Ovary (tissue), 3 donors: ENCODE measurements at regions not wholly inside any gene's neighbourhood (a gene's known extent, or its start where the extent isn't known, plus 50 kb on each side); places are given as distances from the start of the nearest gene placed in this dataset.

ENCODE experiments used
- CTCF ChIP-seq, 3 donors: fragments of 450-650 bp in 2 of 3; fragments of 200-600 bp in 1 of 3; IDR thresholded peaks; one replicate each; pipeline versions ENCODE4 v1.5.1 to v1.8.0; 2016 to 2022; ENCODE audit warnings: antibody characterized with exemption in 3 of 3, mild to moderate bottlenecking in 1 of 3
- EP300 ChIP-seq: sonication (generic); formaldehyde crosslinking; IDR thresholded peaks from one replicate; pipeline ENCODE4 v1.6.1; 2017; ENCODE audit warnings: antibody characterized with exemption
- POLR2A ChIP-seq: fragments of 450-650 bp; IDR thresholded peaks from one replicate; pipeline ENCODE4 v1.6.1; 2017; ENCODE audit warnings: antibody characterized with exemption, mild to moderate bottlenecking, moderate library complexity
- donor health status: DM: no; HTN: no; CAD: no.

GRCh38 chr5:39691136-39691535, 266.4 kb upstream of the DAB2 start:
- TF ChIP-seq CTCF (IDR thresholded peaks at IDR 0.05) = no peak
- no peak for TF ChIP-seq EP300
- no peak for TF ChIP-seq POLR2A
